ENCODE measurements at regions not wholly inside any gene's neighbourhood (a gene's known extent, or its start where the extent isn't known, plus 50 kb on each side); places are given as distances from the start of the nearest gene placed in this dataset.

DNA sequence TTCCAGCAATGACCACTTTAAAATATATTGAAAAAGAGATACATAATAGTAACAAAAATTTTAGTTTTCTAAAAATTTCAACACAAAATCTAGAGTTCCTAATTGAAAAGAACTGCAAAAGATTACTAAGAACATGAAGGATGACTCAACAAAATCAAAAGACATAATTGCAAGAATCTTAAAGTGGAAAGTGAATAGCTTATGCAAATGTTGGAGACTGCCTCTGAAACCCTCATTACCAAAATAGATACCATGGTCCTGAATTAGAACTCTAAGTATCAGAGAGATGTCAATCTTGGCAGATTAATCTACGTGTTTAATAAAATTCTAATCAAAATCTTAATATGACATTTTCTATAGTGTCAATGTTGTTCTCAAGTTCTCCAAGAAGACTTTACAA is 60.7 kb upstream of the SGO1 start:
- peaks cover 0 to 2% (median 2%) of the 10 kb centered on the region in 3 donors for H3K27me3 Mint-ChIP-seq (ENCODE audit: low read depth in 3 of 3)

GRCh38 chr3:20245781-20246180 is 59.8 kb upstream of the SGO1 start:
- no peak for DNase-seq
- Histone ChIP-seq H3K36me3 (replicated peaks in 1 of 2; ENCODE audit: control insufficient read depth in 1 of 2, insufficient read depth in 2 of 2, low read length in 2 of 2) (no peaks in the 10 kb centered on the region), H3K27me3 (ENCODE audit: control insufficient read depth in 2 of 2, insufficient read depth in 2 of 2, low read length in 2 of 2) (no peaks in the 10 kb centered on the region), H2AFZ (ENCODE audit: insufficient read depth, low read depth, low read length, poor library complexity, severe bottlenecking) (no peak overlapping the region), H3K4me2 (replicated peaks; ENCODE audit: extremely low read depth, low read length, poor library complexity, severe bottlenecking) (no peak overlapping the region), H3K4me1 (ENCODE audit: control insufficient read depth in 1 of 2, insufficient read depth in 2 of 2, low read length in 2 of 2) (no peaks in the 10 kb centered on the region), H3K9me3 (replicated peaks in 1 of 2; ENCODE audit: control insufficient read depth in 1 of 2, insufficient read depth in 1 of 2, low read length in 2 of 2) (peaks cover 0 to 10% of the 10 kb centered on the region in 2 donors), H3K9ac (ENCODE audit: insufficient read depth, low read length, poor library complexity, severe bottlenecking) (no peak overlapping the region), H3K27ac (ENCODE audit: low read depth in 1 of 2, low read length in 2 of 2) (no peak overlapping the region), H3K79me2 (ENCODE audit: insufficient read depth, low read length) (no peaks in the 10 kb centered on the region), H4K20me1 (ENCODE audit: insufficient read depth, low read length) (no peaks in the 10 kb centered on the region), H3K4me3 (replicated peaks in 1 of 3; ENCODE audit: low read depth in 2 of 3, low read length in 3 of 3) (no peak overlapping the region)
- 94% methylated on average over 3 of the region's 3 CpGs for WGBS (ENCODE audit: insufficient coverage)
- TF ChIP-seq CTCF (IDR thresholded peaks at IDR 0.05), result peak; percentile 10
- H3K27me3 Mint-ChIP-seq (ENCODE audit: low read depth in 3 of 3), result peaks cover 0 to 2% (median 2%) of the 10 kb centered on the region in 3 donors
- no peak overlapping the region for H3K4me3 Mint-ChIP-seq
- H3K27ac Mint-ChIP-seq, result no peak overlapping the region
- H3K9me3 Mint-ChIP-seq, result peaks cover 2 to 11% (median 5%) of the 10 kb centered on the region in 7 donors
- H3K36me3 Mint-ChIP-seq, result no peaks in the 10 kb centered on the region
- H3K4me1 Mint-ChIP-seq, result no peaks in the 10 kb centered on the region
- intact Hi-C loops (cut with micrococcal nuclease), result no loop called here

More for the DNA sequence above, 60.7 kb upstream of the SGO1 start:
- no peaks in the 10 kb centered on the region for H3K4me1 ChIP-seq (ENCODE audit: control insufficient read depth in 1 of 2, insufficient read depth in 2 of 2, low read length in 2 of 2)
- no peak overlapping the region for H3K4me3 Mint-ChIP-seq
- no peak overlapping the region for H2AFZ ChIP-seq (ENCODE audit: insufficient read depth, low read depth, low read length, poor library complexity, severe bottlenecking)
- no peaks in the 10 kb centered on the region for H3K79me2 ChIP-seq (ENCODE audit: insufficient read depth, low read length)
- no peak overlapping the region for H3K27ac Mint-ChIP-seq
- H3K36me3 ChIP-seq (replicated peaks in 1 of 2; ENCODE audit: control insufficient read depth in 1 of 2, insufficient read depth in 2 of 2, low read length in 2 of 2), result no peaks in the 10 kb centered on the region
- H3K36me3 Mint-ChIP-seq, result no peaks in the 10 kb centered on the region
- no peak overlapping the region for H3K27ac ChIP-seq (ENCODE audit: low read depth in 1 of 2, low read length in 2 of 2)
- H3K9me3 Mint-ChIP-seq, result peaks cover 0 to 10% (median 5%) of the 10 kb centered on the region in 7 donors
- no peaks in the 10 kb centered on the region for H4K20me1 ChIP-seq (ENCODE audit: insufficient read depth, low read length)
- no peak for TF ChIP-seq CTCF (IDR thresholded peaks at IDR 0.05)
- H3K4me1 Mint-ChIP-seq, result no peaks in the 10 kb centered on the region
- intact Hi-C loops (cut with micrococcal nuclease), result no loop called here
- H3K27me3 ChIP-seq (ENCODE audit: control insufficient read depth in 2 of 2, insufficient read depth in 2 of 2, low read length in 2 of 2), result no peaks in the 10 kb centered on the region
- H3K9ac ChIP-seq (ENCODE audit: insufficient read depth, low read length, poor library complexity, severe bottlenecking), result no peak overlapping the region
- no peak overlapping the region for H3K4me2 ChIP-seq (replicated peaks; ENCODE audit: extremely low read depth, low read length, poor library complexity, severe bottlenecking)
- no peak overlapping the region for H3K4me3 ChIP-seq (replicated peaks in 1 of 3; ENCODE audit: low read depth in 2 of 3, low read length in 3 of 3)
- H3K9me3 ChIP-seq (replicated peaks in 1 of 2; ENCODE audit: control insufficient read depth in 1 of 2, insufficient read depth in 1 of 2, low read length in 2 of 2), result peaks cover 0 to 7% of the 10 kb centered on the region in 2 donors
- no peak for DNase-seq
- no CpG with 5 or more reads among the region's 1 CpG for WGBS (ENCODE audit: insufficient coverage)

Data from CD14-positive monocyte (primary cell).